ENCODE measurements at regions not wholly inside any gene's neighbourhood (a gene's known extent, or its start where the extent isn't known, plus 50 kb on each side); places are given as distances from the start of the nearest gene placed in this dataset.
"Not testable (repeated sequence)": the region's sequence is repeated elsewhere in the genome, so short reads cannot be mapped to it uniquely, and the experiment has no call there.

- FAIRE-seq, result no peak
Observed at GRCh38 chr6:14401246-14401645, 283.7 kb downstream of the CD83 start.

- no peak for FAIRE-seq
Observed at GRCh38 chr6:14406614-14407331, 289.2 kb downstream of the CD83 start.

GRCh38 chr6:14408446-14408845, 290.9 kb downstream of the CD83 start:
- FAIRE-seq, result no peak

- no peak for FAIRE-seq
Observed at GRCh38 chr6:14412026-14412425, 294.5 kb downstream of the CD83 start.

- FAIRE-seq, result no peak
Observed at GRCh38 chr6:14415452-14415851, 297.9 kb downstream of the CD83 start.

GRCh38 chr6:14417377-14417776, 299.8 kb downstream of the CD83 start:
- no peak for FAIRE-seq

GRCh38 chr6:14419224-14419623, 301.7 kb downstream of the CD83 start:
- not testable (repeated sequence) for FAIRE-seq

GRCh38 chr6:14422061-14422460, 304.5 kb downstream of the CD83 start:
- FAIRE-seq, result no peak

GRCh38 chr6:14422917-14423316, 305.3 kb downstream of the CD83 start:
- FAIRE-seq, result no peak

GRCh38 chr6:14423330-14423729, 305.8 kb downstream of the CD83 start:
- FAIRE-seq, result no peak

GRCh38 chr6:14423955-14424354, 306.4 kb downstream of the CD83 start:
- FAIRE-seq, result no peak

- FAIRE-seq, result no peak
Observed at GRCh38 chr6:14425805-14426204, 308.2 kb downstream of the CD83 start.

GRCh38 chr6:14426281-14426680, 308.7 kb downstream of the CD83 start:
- no peak for FAIRE-seq

- no peak for FAIRE-seq
Observed at GRCh38 chr6:14428269-14428668, 310.7 kb downstream of the CD83 start.

GRCh38 chr6:14429396-14429795, 311.8 kb downstream of the CD83 start:
- no peak for FAIRE-seq

- no peak for FAIRE-seq
Observed at GRCh38 chr6:14430218-14430617, 312.6 kb downstream of the CD83 start.

GRCh38 chr6:14431385-14432330, 314.1 kb downstream of the CD83 start:
- no peak for FAIRE-seq

GRCh38 chr6:14434916-14435690, 317.5 kb downstream of the CD83 start:
- FAIRE-seq, result no peak

GRCh38 chr6:14436592-14437132, 319.1 kb downstream of the CD83 start:
- FAIRE-seq, result no peak

- no peak for FAIRE-seq
Observed at GRCh38 chr6:14439419-14439818, 321.8 kb downstream of the CD83 start.

GRCh38 chr6:14440215-14440910, 322.8 kb downstream of the CD83 start:
- FAIRE-seq, result no peak
